Neural cell (in vitro differentiated cells): ENCODE measurements at regions not wholly inside any gene's neighbourhood (a gene's known extent, or its start where the extent isn't known, plus 50 kb on each side); places are given as distances from the start of the nearest gene placed in this dataset.

ENCODE experiments used
- H2AFZ ChIP-seq: fragments of 200-600, 300-800 bp; sonication (generic), shearing (Covaris generic); 2 replicates; pipeline ENCODE4 v1.6.0; 2014; ENCODE audit warnings: low read depth, mild to moderate bottlenecking, antibody characterized with exemption, low read length, moderate library complexity
- H3F3A ChIP-seq: fragments of 200-600 bp; shearing (Covaris generic); 2 replicates; pipeline ENCODE4 v1.6.1; 2016; ENCODE audit warnings: mild to moderate bottlenecking, moderate library complexity, mixed read lengths, antibody characterized with exemption, low read length; ENCODE audit not compliant: insufficient read depth, poor library complexity, severe bottlenecking
- H3K27ac ChIP-seq: fragments of 200-600, 300-800 bp; sonication (generic), shearing (Covaris generic); 2 replicates; pipeline ENCODE4 v1.5.1; 2014; ENCODE audit warnings: mild to moderate bottlenecking, low read length, moderate library complexity
- H3K27me3 ChIP-seq: fragments of 300-800, 200-600 bp; sonication (generic), shearing (Covaris generic); 2 replicates; pipeline ENCODE4 v1.6.0; 2014; ENCODE audit warnings: mild to moderate bottlenecking, low read depth, low read length, moderate library complexity; ENCODE audit not compliant: insufficient read depth
- H3K36me3 ChIP-seq: fragments of 300-800, 200-600 bp; sonication (generic), shearing (Covaris generic); 2 replicates; pipeline ENCODE4 v1.5.1; 2014; ENCODE audit warnings: mild to moderate bottlenecking, antibody characterized with exemption, low read length, moderate library complexity; ENCODE audit not compliant: insufficient read depth
- H3K4me2 ChIP-seq: fragments of 300-800, 200-600 bp; sonication (generic), shearing (Covaris generic); 2 replicates; pipeline ENCODE4 v1.6.0; 2014; ENCODE audit warnings: mild to moderate bottlenecking, low read length
- H3K4me3 ChIP-seq: fragments of 300-800, 200-600 bp; sonication (generic), shearing (Covaris generic); 2 replicates; pipeline ENCODE4 v1.5.1; 2014; ENCODE audit warnings: mild to moderate bottlenecking, low read length, moderate library complexity
- H3K79me2 ChIP-seq: fragments of 200-600 bp; shearing (Covaris generic); replicated peaks from 2 replicates; pipeline ENCODE4 v1.6.0; 2014; ENCODE audit warnings: mild to moderate bottlenecking, low read length, moderate library complexity; ENCODE audit not compliant: insufficient read depth
- H3K9ac ChIP-seq: fragments of 300-800, 200-600 bp; sonication (generic), shearing (Covaris generic); 2 replicates; pipeline ENCODE4 v1.6.1; 2016; ENCODE audit warnings: mild to moderate bottlenecking, low read length, mixed read lengths
- H3K9me2 ChIP-seq: fragments of 200-600 bp; shearing (Covaris generic); 2 replicates; pipeline ENCODE4 v1.6.1; 2016; ENCODE audit warnings: mild to moderate bottlenecking, low read length, mixed read lengths; ENCODE audit not compliant: insufficient read depth
- H3K9me3 ChIP-seq: fragments of 200-600, 300-800 bp; sonication (generic), shearing (Covaris generic); 2 replicates; pipeline ENCODE4 v1.6.1; 2016; ENCODE audit warnings: mild to moderate bottlenecking, mixed run types, low read length, moderate library complexity, mixed read lengths
- H4K20me1 ChIP-seq: fragments of 200-600 bp; shearing (Covaris generic); 2 replicates; pipeline ENCODE4 v1.6.1; 2016; ENCODE audit warnings: mild to moderate bottlenecking, mixed run types; ENCODE audit not compliant: insufficient read depth
- EP300 ChIP-seq: fragments of 450-650 bp; conservative IDR thresholded peaks from 2 replicates; pipeline ENCODE4 v1.6.1; 2014; ENCODE audit warnings: antibody characterized with exemption, mild to moderate bottlenecking, moderate library complexity; ENCODE audit not compliant: poor library complexity, severe bottlenecking
- EZH2 ChIP-seq: fragments of 200-600, 300-800 bp; shearing (Covaris generic), sonication (generic); IDR thresholded peaks from 2 replicates; pipeline ENCODE4 v1.6.1; 2014; ENCODE audit warnings: antibody characterized with exemption, low read length, borderline replicate concordance, mild to moderate bottlenecking; ENCODE audit not compliant: insufficient read depth, poor library complexity, severe bottlenecking
- MXI1 ChIP-seq: fragments of 450-650 bp; conservative IDR thresholded peaks from 2 replicates; pipeline ENCODE4 v1.6.1; 2014; ENCODE audit warnings: antibody characterized with exemption, mild to moderate bottlenecking; ENCODE audit not compliant: poor library complexity, severe bottlenecking
- POLR2AphosphoS5 ChIP-seq: IDR thresholded peaks from 2 replicates; pipeline ENCODE4 v1.6.1; 2012
- RAD21 ChIP-seq: fragments of 450-650 bp; conservative IDR thresholded peaks from 2 replicates; pipeline ENCODE4 v1.6.1; 2014; ENCODE audit warnings: antibody characterized with exemption, mild to moderate bottlenecking, moderate library complexity
- SMC3 ChIP-seq: fragments of 450-650 bp; conservative IDR thresholded peaks from 2 replicates; pipeline ENCODE4 v1.6.1; 2014; ENCODE audit warnings: antibody characterized with exemption, mild to moderate bottlenecking, moderate library complexity; ENCODE audit not compliant: poor library complexity
- TAF1 ChIP-seq: IDR thresholded peaks from 2 replicates; pipeline ENCODE4 v1.6.1; 2012; ENCODE audit warnings: low read depth
- TF ChIP-seq, protein P1 (sequence below): fragments of 450-650 bp; IDR thresholded peaks from 2 replicates; pipeline ENCODE4 v1.5.1; 2014; ENCODE audit warnings: antibody characterized with exemption, mild to moderate bottlenecking, moderate library complexity; ENCODE audit not compliant: poor library complexity, severe bottlenecking
- TF ChIP-seq, protein P2 (sequence below): IDR thresholded peaks from 2 replicates; pipeline ENCODE4 v1.6.1; 2012; ENCODE audit warnings: borderline replicate concordance

DNA sequence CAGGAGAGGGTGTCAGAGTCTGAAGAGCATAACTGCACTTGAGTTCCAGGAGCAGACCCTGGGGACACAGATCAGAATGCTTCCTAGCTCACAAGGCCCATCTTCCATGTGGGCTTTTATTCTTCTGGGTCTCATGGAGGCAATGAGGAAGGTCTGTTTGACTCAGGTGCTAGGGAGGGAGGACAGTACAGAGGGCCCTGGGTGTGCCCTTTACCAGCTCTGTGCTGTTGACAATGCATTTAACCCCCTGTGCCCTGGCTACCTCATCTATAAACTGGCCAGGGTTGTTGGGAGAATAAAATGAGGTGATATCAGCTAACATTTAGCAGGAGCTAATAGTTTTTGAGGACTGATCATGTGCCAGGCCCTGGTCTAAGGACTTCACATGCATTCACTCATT lies 318.0 kb downstream of the DMAC1 start:
- H3K27ac ChIP-seq = no peak overlapping the region

DNA sequence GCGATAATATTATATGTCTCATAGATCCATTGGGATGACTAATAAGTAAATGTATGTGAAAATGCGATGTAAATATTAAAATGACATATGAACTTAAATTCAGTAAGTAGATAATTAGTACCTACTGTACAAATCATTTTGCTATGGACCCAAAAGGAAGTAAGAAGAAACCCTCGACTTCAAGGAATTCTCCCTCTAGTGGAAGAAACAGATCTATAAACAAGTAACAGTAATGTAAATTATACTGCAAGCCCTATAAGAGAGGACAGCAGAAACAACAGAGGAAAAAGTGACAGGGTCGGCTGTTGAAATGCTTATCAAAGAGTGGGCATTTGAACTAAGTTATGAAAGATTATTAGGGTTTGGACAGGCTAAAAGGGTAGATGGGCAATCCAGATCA lies 320.3 kb downstream of the DMAC1 start:
- H3K9me2 ChIP-seq = no peaks in the 10 kb centered on the region
- no peak overlapping the region for H3K4me3 ChIP-seq
- H3K27me3 ChIP-seq = no peaks in the 10 kb centered on the region
- H3K36me3 ChIP-seq = no peaks in the 10 kb centered on the region
- no peaks in the 10 kb centered on the region for H3K9me3 ChIP-seq
- H2AFZ ChIP-seq = no peak overlapping the region
- H3F3A ChIP-seq = no peaks in the 10 kb centered on the region
- H4K20me1 ChIP-seq = no peaks in the 10 kb centered on the region
- H3K79me2 ChIP-seq = no peaks in the 10 kb centered on the region
- TF ChIP-seq, protein P1, sequence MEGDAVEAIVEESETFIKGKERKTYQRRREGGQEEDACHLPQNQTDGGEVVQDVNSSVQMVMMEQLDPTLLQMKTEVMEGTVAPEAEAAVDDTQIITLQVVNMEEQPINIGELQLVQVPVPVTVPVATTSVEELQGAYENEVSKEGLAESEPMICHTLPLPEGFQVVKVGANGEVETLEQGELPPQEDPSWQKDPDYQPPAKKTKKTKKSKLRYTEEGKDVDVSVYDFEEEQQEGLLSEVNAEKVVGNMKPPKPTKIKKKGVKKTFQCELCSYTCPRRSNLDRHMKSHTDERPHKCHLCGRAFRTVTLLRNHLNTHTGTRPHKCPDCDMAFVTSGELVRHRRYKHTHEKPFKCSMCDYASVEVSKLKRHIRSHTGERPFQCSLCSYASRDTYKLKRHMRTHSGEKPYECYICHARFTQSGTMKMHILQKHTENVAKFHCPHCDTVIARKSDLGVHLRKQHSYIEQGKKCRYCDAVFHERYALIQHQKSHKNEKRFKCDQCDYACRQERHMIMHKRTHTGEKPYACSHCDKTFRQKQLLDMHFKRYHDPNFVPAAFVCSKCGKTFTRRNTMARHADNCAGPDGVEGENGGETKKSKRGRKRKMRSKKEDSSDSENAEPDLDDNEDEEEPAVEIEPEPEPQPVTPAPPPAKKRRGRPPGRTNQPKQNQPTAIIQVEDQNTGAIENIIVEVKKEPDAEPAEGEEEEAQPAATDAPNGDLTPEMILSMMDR = no peak
- TF ChIP-seq, protein P2, sequence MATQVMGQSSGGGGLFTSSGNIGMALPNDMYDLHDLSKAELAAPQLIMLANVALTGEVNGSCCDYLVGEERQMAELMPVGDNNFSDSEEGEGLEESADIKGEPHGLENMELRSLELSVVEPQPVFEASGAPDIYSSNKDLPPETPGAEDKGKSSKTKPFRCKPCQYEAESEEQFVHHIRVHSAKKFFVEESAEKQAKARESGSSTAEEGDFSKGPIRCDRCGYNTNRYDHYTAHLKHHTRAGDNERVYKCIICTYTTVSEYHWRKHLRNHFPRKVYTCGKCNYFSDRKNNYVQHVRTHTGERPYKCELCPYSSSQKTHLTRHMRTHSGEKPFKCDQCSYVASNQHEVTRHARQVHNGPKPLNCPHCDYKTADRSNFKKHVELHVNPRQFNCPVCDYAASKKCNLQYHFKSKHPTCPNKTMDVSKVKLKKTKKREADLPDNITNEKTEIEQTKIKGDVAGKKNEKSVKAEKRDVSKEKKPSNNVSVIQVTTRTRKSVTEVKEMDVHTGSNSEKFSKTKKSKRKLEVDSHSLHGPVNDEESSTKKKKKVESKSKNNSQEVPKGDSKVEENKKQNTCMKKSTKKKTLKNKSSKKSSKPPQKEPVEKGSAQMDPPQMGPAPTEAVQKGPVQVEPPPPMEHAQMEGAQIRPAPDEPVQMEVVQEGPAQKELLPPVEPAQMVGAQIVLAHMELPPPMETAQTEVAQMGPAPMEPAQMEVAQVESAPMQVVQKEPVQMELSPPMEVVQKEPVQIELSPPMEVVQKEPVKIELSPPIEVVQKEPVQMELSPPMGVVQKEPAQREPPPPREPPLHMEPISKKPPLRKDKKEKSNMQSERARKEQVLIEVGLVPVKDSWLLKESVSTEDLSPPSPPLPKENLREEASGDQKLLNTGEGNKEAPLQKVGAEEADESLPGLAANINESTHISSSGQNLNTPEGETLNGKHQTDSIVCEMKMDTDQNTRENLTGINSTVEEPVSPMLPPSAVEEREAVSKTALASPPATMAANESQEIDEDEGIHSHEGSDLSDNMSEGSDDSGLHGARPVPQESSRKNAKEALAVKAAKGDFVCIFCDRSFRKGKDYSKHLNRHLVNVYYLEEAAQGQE = no peak
- TF ChIP-seq MXI1 (no peak), TAF1 (no peak), POLR2AphosphoS5 (no peak), RAD21 (no peak), SMC3 (no peak), EZH2 (no peak), EP300 (no peak)
- H3K9ac ChIP-seq = no peak overlapping the region
- H3K4me2 ChIP-seq = no peak overlapping the region
- H3K27ac ChIP-seq = no peak overlapping the region

More for the DNA sequence above, 318.0 kb downstream of the DMAC1 start:
- Histone ChIP-seq H3K27me3 (no peaks in the 10 kb centered on the region), H3K9me3 (no peaks in the 10 kb centered on the region), H3K4me3 (no peak overlapping the region), H3K79me2 (no peaks in the 10 kb centered on the region), H4K20me1 (no peaks in the 10 kb centered on the region), H3K9me2 (no peaks in the 10 kb centered on the region), H2AFZ (no peak overlapping the region), H3K4me2 (no peak overlapping the region), H3K36me3 (no peaks in the 10 kb centered on the region), H3F3A (no peaks in the 10 kb centered on the region), H3K9ac (no peak overlapping the region)
- TF ChIP-seq EZH2 (no peak), RAD21 (no peak), EP300 (no peak), SMC3 (no peak)

DNA sequence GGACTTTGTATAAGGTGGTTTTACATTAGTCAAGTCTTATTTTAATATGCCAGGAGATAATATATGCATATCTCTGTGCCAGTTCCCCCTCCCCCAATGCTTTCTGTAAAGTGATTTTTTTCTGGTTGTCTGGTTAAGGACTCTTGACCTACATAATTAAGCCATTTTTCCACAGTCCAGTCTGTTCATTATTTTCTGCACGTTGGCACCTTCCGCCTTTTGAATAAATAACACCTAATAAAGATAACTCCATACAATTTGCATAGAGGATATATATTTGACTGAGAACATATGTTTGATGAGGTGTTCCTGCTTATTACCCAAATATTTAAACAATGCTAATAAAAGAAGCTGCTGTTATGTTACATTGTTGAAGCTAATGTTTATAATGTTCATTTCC lies 320.9 kb downstream of the DMAC1 start:
- no peaks in the 10 kb centered on the region for H4K20me1 ChIP-seq
- no peaks in the 10 kb centered on the region for H3K27me3 ChIP-seq
- H3K9me3 ChIP-seq = no peaks in the 10 kb centered on the region
- H3K9ac ChIP-seq = no peak overlapping the region
- H3K27ac ChIP-seq = no peak overlapping the region
- H3F3A ChIP-seq = no peaks in the 10 kb centered on the region
- H3K79me2 ChIP-seq = no peaks in the 10 kb centered on the region
- H3K4me3 ChIP-seq = no peak overlapping the region
- TF ChIP-seq EP300 (no peak), EZH2 (no peak), SMC3 (no peak), RAD21 (no peak), POLR2AphosphoS5 (no peak), TAF1 (no peak), MXI1 (no peak)
- TF ChIP-seq, protein P1 = no peak
- TF ChIP-seq, protein P2 = no peak
- H3K4me2 ChIP-seq = no peak overlapping the region
- no peaks in the 10 kb centered on the region for H3K36me3 ChIP-seq
- H3K9me2 ChIP-seq = no peaks in the 10 kb centered on the region
- H2AFZ ChIP-seq = no peak overlapping the region
